Activated gamma-delta T cell (primary cell): ENCODE measurements at regions not wholly inside any gene's neighbourhood (a gene's known extent, or its start where the extent isn't known, plus 50 kb on each side); places are given as distances from the start of the nearest gene placed in this dataset.

ENCODE experiments used
- DNase-seq: peaks from one replicate; lab custom pipeline; 2025; lab: John Stamatoyannopoulos, UW

- no peak for DNase-seq
Measured at GRCh38 chr5:29662876-29663275, 1530.6 kb upstream of the CDH6 start.

GRCh38 chr5:29654954-29655353, 1538.5 kb upstream of the CDH6 start:
- DNase-seq = no peak

- no peak for DNase-seq
Measured at GRCh38 chr5:29649321-29649720, 1544.2 kb upstream of the CDH6 start.

- DNase-seq = no peak
Measured at GRCh38 chr5:29642601-29643000, 1550.9 kb upstream of the CDH6 start.

- no peak for DNase-seq
Measured at GRCh38 chr5:29614206-29614605, 1579.3 kb upstream of the CDH6 start.

- no peak for DNase-seq
Measured at GRCh38 chr5:29588236-29588635, 1605.2 kb upstream of the CDH6 start.

- no peak for DNase-seq
Measured at GRCh38 chr5:29587832-29588231, 1605.7 kb upstream of the CDH6 start.

- DNase-seq = no peak
Measured at GRCh38 chr5:29568028-29568427, 1625.5 kb upstream of the CDH6 start.

GRCh38 chr5:29561564-29561963, 1631.9 kb upstream of the CDH6 start:
- DNase-seq = no peak

GRCh38 chr5:29550523-29550922, 1643.0 kb upstream of the CDH6 start:
- no peak for DNase-seq

- no peak for DNase-seq
Measured at GRCh38 chr5:29548262-29548661, 1645.2 kb upstream of the CDH6 start.

- DNase-seq = no peak
Measured at GRCh38 chr5:29547236-29547865, 1646.1 kb upstream of the CDH6 start.

- DNase-seq = no peak
Measured at GRCh38 chr5:29543501-29543900, 1650.0 kb upstream of the CDH6 start.

GRCh38 chr5:29524227-29524626, 1669.3 kb upstream of the CDH6 start:
- DNase-seq = no peak

- no peak for DNase-seq
Measured at GRCh38 chr5:29518176-29518575, 1675.3 kb upstream of the CDH6 start.

- DNase-seq = no peak
Measured at GRCh38 chr5:29516224-29516623, 1677.3 kb upstream of the CDH6 start.

- DNase-seq = no peak
Measured at GRCh38 chr5:29508131-29508530, 1685.4 kb upstream of the CDH6 start.

- DNase-seq = no peak
Measured at GRCh38 chr5:29504411-29504810, 1689.1 kb upstream of the CDH6 start.

GRCh38 chr5:29498860-29499259, 1694.6 kb upstream of the CDH6 start:
- no peak for DNase-seq

- no peak for DNase-seq
Measured at GRCh38 chr5:29498412-29498811, 1695.1 kb upstream of the CDH6 start.

- DNase-seq = no peak
Measured at GRCh38 chr5:29485333-29485732, 1708.2 kb upstream of the CDH6 start.

- DNase-seq = no peak
Measured at GRCh38 chr5:29469581-29469980, 1723.9 kb upstream of the CDH6 start.

GRCh38 chr5:29462241-29462640, 1731.2 kb upstream of the CDH6 start:
- no peak for DNase-seq

GRCh38 chr5:29460971-29461559, 1732.4 kb upstream of the CDH6 start:
- DNase-seq = no peak
